ES-I3 (cell line): ENCODE measurements at regions not wholly inside any gene's neighbourhood (a gene's known extent, or its start where the extent isn't known, plus 50 kb on each side); places are given as distances from the start of the nearest gene placed in this dataset.

Experiments
- H3K36me3 ChIP-seq: 2 replicates; pipeline ENCODE4 v1.6.1; 2013; ENCODE audit warnings: mild to moderate bottlenecking, low read length, control low read depth, moderate library complexity; ENCODE audit not compliant: insufficient read depth
- H3K4me1 ChIP-seq: 2 replicates; pipeline ENCODE4 v1.6.1; 2013; ENCODE audit warnings: mild to moderate bottlenecking, control low read depth, low read length; ENCODE audit not compliant: insufficient read depth
- H3K9ac ChIP-seq: 2 replicates; pipeline ENCODE4 v1.6.1; 2013; ENCODE audit warnings: low read depth, mild to moderate bottlenecking, low read length, moderate library complexity
- H3K9me3 ChIP-seq: 2 replicates; pipeline ENCODE4 v1.6.1; 2013; ENCODE audit warnings: mild to moderate bottlenecking, low read length, moderate library complexity; ENCODE audit not compliant: control insufficient read depth, insufficient read depth

DNA sequence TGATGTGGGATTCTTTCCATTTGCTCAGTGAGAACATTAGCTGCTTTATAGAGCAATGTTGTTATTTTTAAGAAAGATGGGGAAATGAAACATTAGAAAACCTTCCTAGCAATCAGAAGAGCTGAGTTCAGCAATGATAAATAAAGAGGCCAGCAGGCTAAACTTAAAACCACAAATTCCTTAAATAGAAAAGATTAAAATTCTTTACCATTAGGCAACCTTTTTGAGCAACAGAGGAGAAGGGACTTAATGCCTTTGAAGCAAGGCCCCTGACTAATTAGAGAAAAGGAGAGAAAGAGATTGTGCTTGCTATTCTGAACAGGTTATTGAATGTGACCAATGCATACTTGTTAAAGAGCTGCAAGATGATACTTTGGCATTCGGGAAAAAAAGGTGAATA is 160.8 kb upstream of the LMO3 start:
- H3K36me3 ChIP-seq: no peaks in the 10 kb centered on the region
- H3K4me1 ChIP-seq: no peaks in the 10 kb centered on the region
- no peak overlapping the region for H3K9ac ChIP-seq
- no peaks in the 10 kb centered on the region for H3K9me3 ChIP-seq

DNA sequence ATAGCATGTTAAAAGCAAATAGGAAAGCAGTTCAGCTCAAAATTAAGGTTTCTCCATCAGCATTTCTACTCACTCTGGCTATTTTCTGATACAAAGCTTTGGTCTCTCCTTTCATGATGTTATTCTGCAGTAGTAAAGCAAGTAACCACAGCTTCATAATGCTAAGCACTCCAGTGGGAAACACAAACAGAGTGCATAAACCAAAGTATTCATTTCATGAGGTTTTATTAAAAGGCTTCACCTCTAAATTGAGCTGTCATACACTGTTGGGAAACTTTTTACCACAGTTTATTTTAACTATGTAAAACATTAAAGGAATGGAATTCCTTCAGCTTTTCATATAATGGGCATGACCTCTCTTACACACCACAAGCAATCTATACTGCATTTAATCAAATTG is 157.9 kb upstream of the LMO3 start:
- no peaks in the 10 kb centered on the region for H3K36me3 ChIP-seq
- no peak overlapping the region for H3K9ac ChIP-seq
- H3K4me1 ChIP-seq: no peaks in the 10 kb centered on the region
- H3K9me3 ChIP-seq: no peaks in the 10 kb centered on the region

DNA sequence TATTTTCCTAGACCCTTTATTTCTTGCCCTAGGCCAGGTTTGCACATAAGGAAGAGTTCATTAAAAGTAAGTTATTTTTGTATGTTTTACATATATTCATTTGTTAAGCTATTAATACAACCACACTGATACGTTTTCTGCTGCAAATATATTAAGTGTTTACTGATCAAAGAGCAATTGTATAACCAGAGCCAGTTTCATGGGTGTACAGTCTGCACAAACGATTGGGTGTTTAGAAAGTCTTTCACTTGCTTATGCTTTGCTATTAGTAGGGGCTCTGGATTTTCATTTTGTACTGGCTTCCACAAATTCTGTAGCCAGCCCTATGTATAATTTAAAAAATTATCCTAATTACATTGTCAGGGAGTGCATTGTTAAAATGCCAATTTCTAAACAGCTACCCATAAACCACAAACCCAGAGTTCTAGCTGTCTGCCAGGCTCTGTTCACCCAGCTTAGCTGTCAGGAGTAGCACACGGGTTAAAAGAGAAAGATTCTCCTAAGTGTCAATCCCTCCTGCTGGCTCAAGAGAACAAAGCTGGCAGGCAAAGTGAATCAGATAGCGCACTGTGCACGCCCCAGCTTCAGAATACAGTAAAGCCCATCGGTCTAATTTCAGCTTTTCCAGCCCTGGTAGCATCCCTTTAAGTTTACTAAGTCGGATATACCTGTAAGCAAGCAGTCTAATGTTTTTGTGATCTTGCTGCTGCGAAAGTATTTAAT is 151.0 kb upstream of the LMO3 start:
- Histone ChIP-seq H3K9ac (no peak overlapping the region), H3K4me1 (no peaks in the 10 kb centered on the region), H3K9me3 (no peaks in the 10 kb centered on the region), H3K36me3 (no peaks in the 10 kb centered on the region)

DNA sequence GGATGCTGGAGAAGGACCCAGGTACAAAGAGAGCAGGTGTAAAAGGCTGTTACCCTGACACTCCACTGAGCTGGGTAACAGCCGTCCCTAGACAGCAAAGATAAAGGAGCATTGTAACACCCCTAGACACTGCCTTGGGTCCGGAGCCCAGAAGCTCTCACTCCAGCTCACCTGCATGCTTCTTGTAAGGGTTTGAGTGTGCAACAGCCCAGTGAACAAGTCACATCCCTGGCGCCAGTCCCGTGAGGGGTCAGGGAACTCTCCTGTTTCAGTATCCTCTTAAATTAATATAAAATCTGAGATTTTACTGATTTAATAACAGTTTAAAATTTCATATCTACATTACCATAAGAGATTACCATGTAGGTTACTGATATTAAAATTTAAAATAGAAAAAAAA is 124.8 kb upstream of the LMO3 start:
- H3K4me1 ChIP-seq: no peaks in the 10 kb centered on the region
- no peaks in the 10 kb centered on the region for H3K36me3 ChIP-seq
- H3K9me3 ChIP-seq: no peaks in the 10 kb centered on the region
- H3K9ac ChIP-seq: no peak overlapping the region

DNA sequence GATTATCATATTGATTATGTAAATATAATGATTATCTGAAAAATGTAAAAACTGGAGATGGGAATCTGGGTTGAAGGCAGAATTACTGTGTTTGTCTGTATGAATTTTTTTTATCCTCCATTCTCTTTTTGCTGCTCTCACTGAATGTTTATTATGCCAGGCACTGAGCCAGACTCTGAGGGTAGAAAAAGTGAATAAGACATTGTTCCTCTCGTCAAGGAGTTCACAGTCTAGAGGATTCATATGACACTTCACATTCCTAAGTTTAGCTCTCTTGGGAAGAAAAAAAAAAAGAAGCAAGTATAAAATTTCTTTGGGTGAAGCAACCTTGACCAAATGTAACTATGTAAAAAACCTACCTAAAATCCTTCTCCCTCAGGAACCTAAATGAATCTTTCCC is 120.9 kb upstream of the LMO3 start:
- H3K9ac ChIP-seq: no peak overlapping the region
- H3K4me1 ChIP-seq: no peaks in the 10 kb centered on the region
- no peaks in the 10 kb centered on the region for H3K9me3 ChIP-seq
- no peaks in the 10 kb centered on the region for H3K36me3 ChIP-seq

DNA sequence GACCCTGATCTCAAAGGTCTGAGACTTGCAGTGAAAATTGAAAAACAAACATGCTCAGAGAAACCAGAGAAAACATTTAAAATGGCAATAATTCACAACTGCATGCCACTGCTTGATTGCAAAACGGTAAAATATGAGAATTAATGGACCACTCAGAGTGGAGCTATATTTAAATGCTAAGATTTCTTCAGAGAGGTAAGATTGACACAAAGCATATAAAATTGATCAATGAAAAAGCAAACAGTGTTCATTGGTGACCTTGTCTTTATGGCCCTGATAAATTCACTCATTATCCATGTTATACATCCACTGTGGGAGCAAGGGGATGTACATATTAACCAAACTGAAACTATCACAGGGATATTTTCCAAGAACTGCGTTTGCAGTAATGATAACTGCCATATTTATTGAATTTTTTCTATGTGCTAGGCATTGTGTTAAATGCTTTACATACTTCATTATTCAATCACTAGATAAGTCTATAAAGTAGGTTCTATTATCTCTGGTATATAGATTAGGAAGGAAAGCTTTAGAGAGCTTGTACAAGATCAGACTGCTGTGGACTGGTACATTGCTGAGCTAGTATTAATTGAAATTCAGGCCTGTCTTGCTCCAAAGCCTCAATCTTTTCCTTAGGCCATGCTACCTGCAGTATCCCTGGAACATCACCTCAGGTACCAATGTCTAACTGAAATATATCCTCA is 113.9 kb upstream of the LMO3 start:
- no peaks in the 10 kb centered on the region for H3K4me1 ChIP-seq
- H3K9ac ChIP-seq: no peak overlapping the region
- no peaks in the 10 kb centered on the region for H3K9me3 ChIP-seq
- no peaks in the 10 kb centered on the region for H3K36me3 ChIP-seq

DNA sequence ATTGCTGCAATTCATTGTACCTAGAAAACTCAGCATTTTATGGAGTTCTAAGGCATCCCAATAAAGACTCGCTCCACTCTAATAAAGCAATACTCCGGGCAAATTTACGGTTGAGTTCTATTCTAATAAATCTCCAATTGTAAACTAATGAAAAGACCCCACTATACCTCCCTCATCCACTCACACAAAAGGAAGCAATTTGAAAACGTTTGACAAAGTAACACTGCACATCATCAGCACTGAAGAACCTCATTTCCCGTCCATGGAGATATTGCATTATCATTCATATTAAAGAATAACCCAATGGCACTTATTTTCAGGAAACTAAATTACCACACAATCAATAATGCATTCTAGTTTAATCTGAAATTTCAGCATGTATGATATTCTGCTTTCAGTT is 111.0 kb upstream of the LMO3 start:
- H3K9me3 ChIP-seq: no peaks in the 10 kb centered on the region
- no peak overlapping the region for H3K9ac ChIP-seq
- H3K4me1 ChIP-seq: no peaks in the 10 kb centered on the region
- no peaks in the 10 kb centered on the region for H3K36me3 ChIP-seq

DNA sequence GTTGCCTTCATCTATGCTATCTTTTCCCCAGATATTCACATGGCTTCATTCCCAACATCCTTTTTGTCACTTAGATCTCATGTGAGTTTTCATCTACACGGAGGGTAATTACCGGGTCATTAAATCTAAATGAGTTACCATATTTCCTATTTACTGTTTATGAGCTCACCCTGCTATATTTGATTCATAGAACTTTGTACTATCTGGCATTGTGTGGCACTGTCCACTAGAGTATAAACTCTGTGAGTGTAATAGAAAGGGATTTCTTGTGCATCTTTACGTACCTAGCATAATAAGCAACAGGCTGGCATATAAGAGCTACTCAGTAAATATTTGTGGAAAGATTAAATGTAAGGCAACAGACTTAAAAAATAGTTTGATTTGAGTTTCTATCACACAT is 86.1 kb upstream of the LMO3 start:
- Histone ChIP-seq H3K9ac (no peak overlapping the region), H3K36me3 (no peaks in the 10 kb centered on the region), H3K9me3 (no peaks in the 10 kb centered on the region), H3K4me1 (no peaks in the 10 kb centered on the region)

DNA sequence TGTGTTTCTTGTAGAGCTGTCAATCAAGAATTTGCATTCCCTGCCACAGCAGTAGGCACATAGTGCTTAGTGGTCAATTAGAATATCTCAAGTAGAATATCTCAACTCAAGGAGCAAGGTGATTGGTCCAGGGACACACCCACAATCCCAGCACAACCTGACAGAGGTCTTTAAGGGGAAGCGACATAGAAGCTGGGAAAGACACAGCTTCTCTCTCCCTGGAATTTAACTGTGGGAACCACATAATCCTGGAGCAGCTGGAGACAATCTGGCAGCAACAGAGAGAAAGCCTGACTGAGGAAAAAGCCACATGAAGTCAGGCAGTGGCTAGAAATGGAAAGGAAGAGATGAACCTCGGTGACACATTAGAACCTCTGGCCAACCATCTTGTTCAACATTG is 85.7 kb upstream of the LMO3 start:
- H3K9me3 ChIP-seq: no peaks in the 10 kb centered on the region
- no peaks in the 10 kb centered on the region for H3K36me3 ChIP-seq
- no peak overlapping the region for H3K9ac ChIP-seq
- H3K4me1 ChIP-seq: no peaks in the 10 kb centered on the region

DNA sequence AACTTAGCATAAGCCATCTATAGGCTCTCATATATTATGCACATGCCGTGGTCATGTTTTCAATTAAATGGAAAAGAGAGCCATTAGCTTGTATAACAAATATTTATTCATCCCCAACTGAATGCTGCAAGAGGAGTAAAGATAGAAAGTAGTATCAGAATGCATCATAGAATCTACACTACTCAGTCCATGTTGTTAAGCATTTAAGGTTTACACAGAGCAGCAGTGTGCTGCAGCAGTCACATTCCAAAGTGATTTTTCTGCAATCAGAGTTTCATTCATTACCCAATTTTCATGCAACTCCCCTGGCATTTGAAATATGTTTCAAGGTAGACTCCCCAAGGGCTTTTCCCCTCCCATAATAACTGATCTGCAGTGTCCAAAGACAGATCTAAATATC is 82.2 kb upstream of the LMO3 start:
- Histone ChIP-seq H3K4me1 (no peaks in the 10 kb centered on the region), H3K9ac (no peak overlapping the region), H3K9me3 (no peaks in the 10 kb centered on the region), H3K36me3 (no peaks in the 10 kb centered on the region)

DNA sequence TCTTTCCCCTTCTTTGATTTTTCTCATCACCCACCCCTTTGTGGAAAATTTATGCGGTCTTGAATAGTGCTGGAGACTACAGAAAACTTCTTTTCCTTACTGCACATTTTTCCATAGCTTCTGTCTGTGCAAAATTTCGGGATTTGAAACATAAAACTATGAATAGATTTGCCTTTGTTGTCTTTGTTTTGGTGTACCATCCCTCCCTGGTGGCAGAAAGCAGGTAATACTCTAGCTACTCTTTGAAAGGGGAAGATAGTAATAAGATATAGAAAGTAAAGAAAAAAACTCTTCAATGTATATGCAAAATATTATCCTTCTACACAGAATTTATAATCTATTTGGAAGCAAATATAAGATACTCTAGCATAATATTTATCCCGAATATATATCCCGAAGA is 79.1 kb upstream of the LMO3 start:
- Histone ChIP-seq H3K9me3 (no peaks in the 10 kb centered on the region), H3K4me1 (no peaks in the 10 kb centered on the region), H3K36me3 (no peaks in the 10 kb centered on the region), H3K9ac (no peak overlapping the region)

DNA sequence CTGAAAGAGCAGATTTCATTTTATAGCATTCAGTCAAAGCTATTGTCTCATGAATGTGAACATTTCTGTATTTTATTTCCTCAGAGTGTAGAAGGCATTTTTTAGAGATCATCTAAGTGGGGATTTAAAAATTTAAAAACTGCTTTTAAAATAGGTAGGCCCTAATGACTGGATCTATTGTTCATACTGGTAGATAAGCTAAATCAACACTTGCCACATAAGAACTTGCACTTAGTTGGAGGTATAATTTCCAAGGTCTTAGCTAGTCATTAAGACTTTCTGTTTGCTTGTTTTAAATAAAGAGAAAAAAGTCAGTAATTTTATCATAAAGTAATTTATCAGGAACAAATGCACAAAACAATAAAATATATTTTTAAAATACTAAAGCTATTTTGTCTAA is 75.2 kb upstream of the LMO3 start:
- Histone ChIP-seq H3K4me1 (no peaks in the 10 kb centered on the region), H3K36me3 (no peaks in the 10 kb centered on the region), H3K9me3 (no peaks in the 10 kb centered on the region), H3K9ac (no peak overlapping the region)

DNA sequence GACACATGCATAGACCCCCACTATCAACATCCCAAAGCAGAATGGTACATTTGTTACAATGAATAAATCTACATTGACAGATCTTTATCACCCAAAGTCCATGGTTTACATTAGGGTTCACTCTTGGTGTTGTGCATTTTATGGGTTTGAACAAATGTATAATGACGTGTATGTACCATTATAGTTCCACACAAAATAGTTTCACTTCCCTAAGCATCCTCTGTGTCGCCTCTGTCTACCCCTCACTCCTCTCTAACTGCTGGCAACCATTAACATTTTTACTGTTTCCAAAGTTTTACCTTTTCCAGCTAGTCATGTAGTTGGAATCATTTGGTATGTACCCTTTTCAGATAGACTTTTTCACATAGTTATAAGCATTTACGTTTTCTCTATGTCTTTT is 69.5 kb upstream of the LMO3 start:
- Histone ChIP-seq H3K9me3 (no peaks in the 10 kb centered on the region), H3K36me3 (no peaks in the 10 kb centered on the region), H3K9ac (no peak overlapping the region), H3K4me1 (no peaks in the 10 kb centered on the region)

DNA sequence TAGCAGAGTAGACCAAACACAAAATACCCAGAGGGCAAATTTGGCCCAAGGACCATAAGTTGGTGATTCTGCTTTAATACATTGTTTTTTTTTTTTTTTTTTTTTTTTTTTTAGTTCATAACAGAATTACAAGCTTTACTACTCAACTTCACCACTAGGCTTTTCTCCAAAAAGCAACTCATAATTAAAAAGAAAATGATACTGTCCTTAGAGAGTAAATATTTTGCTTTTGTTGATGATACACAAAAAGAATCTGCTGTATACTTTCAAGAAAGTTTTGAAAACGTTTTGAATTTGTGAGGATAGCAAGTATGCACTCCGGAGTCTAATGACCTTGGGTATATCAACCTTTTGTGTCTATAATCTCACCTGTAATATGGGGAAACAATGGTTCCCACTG is 68.9 kb upstream of the LMO3 start:
- Histone ChIP-seq H3K4me1 (no peaks in the 10 kb centered on the region), H3K9me3 (no peaks in the 10 kb centered on the region), H3K9ac (no peak overlapping the region), H3K36me3 (no peaks in the 10 kb centered on the region)

DNA sequence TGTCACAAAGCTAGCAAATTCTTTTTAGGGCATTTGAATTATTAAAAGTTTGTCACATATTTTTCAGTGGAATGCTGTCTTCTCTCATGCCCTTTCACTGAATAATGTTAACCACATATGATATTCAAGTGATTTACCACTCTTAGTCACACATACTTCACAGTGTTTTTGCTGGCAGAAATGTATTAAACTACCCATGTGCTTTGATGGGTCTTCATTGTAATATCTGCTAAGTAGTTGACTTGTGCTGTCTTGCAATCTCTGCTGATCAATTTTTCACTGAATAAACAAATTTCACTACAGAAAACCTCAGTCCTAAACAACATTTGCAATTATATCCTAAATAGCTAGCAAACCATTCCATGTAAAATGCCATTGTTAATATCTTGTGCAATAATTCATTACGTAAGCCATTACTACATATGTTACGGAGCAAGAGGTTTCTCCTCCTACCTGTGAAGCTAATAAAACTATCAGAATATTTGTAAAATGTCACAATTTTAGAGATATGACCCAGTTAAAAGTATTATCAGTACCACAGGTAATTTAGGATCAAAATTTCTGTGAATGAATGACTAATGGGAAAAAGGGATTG is 64.6 kb upstream of the LMO3 start:
- Histone ChIP-seq H3K9me3 (no peaks in the 10 kb centered on the region), H3K36me3 (no peaks in the 10 kb centered on the region), H3K9ac (no peak overlapping the region), H3K4me1 (peaks cover 7% of the 10 kb centered on the region; the same call in 1 of the 2 replicates)
